GM19035 (cell line): ENCODE measurements at regions not wholly inside any gene's neighbourhood (a gene's known extent, or its start where the extent isn't known, plus 50 kb on each side); places are given as distances from the start of the nearest gene placed in this dataset.

Source experiments
- ATAC-seq: cut with Tn5 transposase; IDR thresholded peaks from one replicate; pipeline ENCODE4 v1.9.1; 2021; ENCODE audit not compliant: unreplicated experiment

GRCh38 chr4:53654300-53654758 lies 63.0 kb upstream of the LNX1 start:
- ATAC-seq, result no peak

- ATAC-seq, result no peak
Observed at GRCh38 chr4:53653484-53654053, 62.3 kb upstream of the LNX1 start.

- no peak for ATAC-seq
Observed at GRCh38 chr4:53651156-53651735, 60.0 kb upstream of the LNX1 start.

GRCh38 chr4:53649357-53649756 lies 58.1 kb upstream of the LNX1 start:
- ATAC-seq, result no peak

GRCh38 chr4:53647547-53647946 lies 56.3 kb upstream of the LNX1 start:
- ATAC-seq, result no peak

- no peak for ATAC-seq
Observed at GRCh38 chr4:53646795-53647194, 55.5 kb upstream of the LNX1 start.

- no peak for ATAC-seq
Observed at GRCh38 chr4:53645108-53645507, 53.8 kb upstream of the LNX1 start.

GRCh38 chr4:53644607-53645006 lies 53.3 kb upstream of the LNX1 start:
- no peak for ATAC-seq
